ENCODE measurements at regions not wholly inside any gene's neighbourhood (a gene's known extent, or its start where the extent isn't known, plus 50 kb on each side); places are given as distances from the start of the nearest gene placed in this dataset.

GRCh38 chr3:39665441-39665840 lies 144.0 kb upstream of the MYRIP start:
- TF ChIP-seq CTCF (IDR thresholded peaks at IDR 0.05): no peak
- Mint-ChIP-seq H3K4me1 (ENCODE audit: unreplicated experiment) (no peaks in the 10 kb centered on the region), H3K4me3 (ENCODE audit: unreplicated experiment) (no peak overlapping the region), H3K9me3 (ENCODE audit: unreplicated experiment) (no peaks in the 10 kb centered on the region), H3K36me3 (ENCODE audit: unreplicated experiment) (no peaks in the 10 kb centered on the region), H3K27me3 (ENCODE audit: unreplicated experiment) (peaks cover 7% of the 10 kb centered on the region), H3K27ac (ENCODE audit: unreplicated experiment) (no peak overlapping the region)
- DNase-seq (ENCODE audit: extremely low spot score, unreplicated experiment): no peak

DNA sequence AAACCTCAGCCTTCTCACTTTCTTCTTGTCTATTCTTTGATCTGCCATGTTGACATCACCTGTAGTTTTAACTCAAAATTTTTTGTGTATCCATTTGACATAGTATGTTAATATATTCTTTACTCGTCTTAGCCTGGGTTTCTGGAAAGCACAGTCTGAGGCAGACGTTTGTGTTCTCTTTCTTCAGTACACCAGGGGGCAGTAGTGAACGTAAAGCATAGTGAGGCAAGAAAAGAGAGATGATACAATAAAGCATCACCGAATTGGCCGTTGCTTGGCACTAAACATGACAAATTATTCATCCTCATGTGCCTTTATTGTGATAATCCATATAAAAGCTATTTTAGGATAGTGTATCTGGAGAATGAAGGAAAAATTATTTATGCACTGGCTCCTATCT lies 141.0 kb upstream of the MYRIP start:
- Mint-ChIP-seq H3K9me3 (ENCODE audit: unreplicated experiment) (no peaks in the 10 kb centered on the region), H3K4me3 (ENCODE audit: unreplicated experiment) (no peak overlapping the region), H3K4me1 (ENCODE audit: unreplicated experiment) (no peaks in the 10 kb centered on the region), H3K27me3 (ENCODE audit: unreplicated experiment) (peaks cover 6% of the 10 kb centered on the region), H3K27ac (ENCODE audit: unreplicated experiment) (no peak overlapping the region), H3K36me3 (ENCODE audit: unreplicated experiment) (no peaks in the 10 kb centered on the region)
- no peak for DNase-seq (ENCODE audit: extremely low spot score, unreplicated experiment)
- peak; percentile 59 for TF ChIP-seq CTCF (IDR thresholded peaks at IDR 0.05)

DNA sequence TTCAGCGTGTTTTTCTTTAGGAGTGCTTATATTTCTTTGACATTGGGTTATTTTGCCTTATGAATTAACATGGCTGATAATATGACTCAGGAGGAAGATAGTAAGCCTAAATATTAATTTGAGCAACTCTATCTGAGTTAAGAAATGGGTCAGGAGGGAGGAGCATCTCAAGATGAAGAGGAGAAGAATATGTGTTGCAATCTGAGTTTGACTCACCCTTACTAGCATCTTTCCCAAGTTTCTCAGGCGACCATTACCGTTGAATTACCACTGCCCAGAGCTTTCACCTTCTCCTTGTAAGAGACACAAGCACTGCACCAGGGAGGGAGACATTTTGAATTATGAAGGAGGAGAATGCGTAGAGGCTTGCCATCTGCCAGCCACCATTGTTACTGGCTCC lies 138.3 kb upstream of the MYRIP start:
- H3K27ac Mint-ChIP-seq (ENCODE audit: unreplicated experiment): no peak overlapping the region
- no peak for DNase-seq (ENCODE audit: extremely low spot score, unreplicated experiment)

GRCh38 chr3:39671600-39671999 lies 137.8 kb upstream of the MYRIP start:
- no peak overlapping the region for H3K4me3 Mint-ChIP-seq (ENCODE audit: unreplicated experiment)
- no peaks in the 10 kb centered on the region for H3K9me3 Mint-ChIP-seq (ENCODE audit: unreplicated experiment)
- H3K36me3 Mint-ChIP-seq (ENCODE audit: unreplicated experiment): no peaks in the 10 kb centered on the region
- no peak overlapping the region for H3K27ac Mint-ChIP-seq (ENCODE audit: unreplicated experiment)
- no peak for DNase-seq (ENCODE audit: extremely low spot score, unreplicated experiment)
- H3K4me1 Mint-ChIP-seq (ENCODE audit: unreplicated experiment): no peaks in the 10 kb centered on the region
- TF ChIP-seq CTCF (IDR thresholded peaks at IDR 0.05): no peak
- H3K27me3 Mint-ChIP-seq (ENCODE audit: unreplicated experiment): no peaks in the 10 kb centered on the region

More for the DNA sequence above, 138.3 kb upstream of the MYRIP start:
- no peak for TF ChIP-seq CTCF (IDR thresholded peaks at IDR 0.05)
- Mint-ChIP-seq H3K9me3 (ENCODE audit: unreplicated experiment) (no peaks in the 10 kb centered on the region), H3K36me3 (ENCODE audit: unreplicated experiment) (no peaks in the 10 kb centered on the region), H3K4me1 (ENCODE audit: unreplicated experiment) (no peaks in the 10 kb centered on the region), H3K4me3 (ENCODE audit: unreplicated experiment) (no peak overlapping the region), H3K27me3 (ENCODE audit: unreplicated experiment) (no peaks in the 10 kb centered on the region)

DNA sequence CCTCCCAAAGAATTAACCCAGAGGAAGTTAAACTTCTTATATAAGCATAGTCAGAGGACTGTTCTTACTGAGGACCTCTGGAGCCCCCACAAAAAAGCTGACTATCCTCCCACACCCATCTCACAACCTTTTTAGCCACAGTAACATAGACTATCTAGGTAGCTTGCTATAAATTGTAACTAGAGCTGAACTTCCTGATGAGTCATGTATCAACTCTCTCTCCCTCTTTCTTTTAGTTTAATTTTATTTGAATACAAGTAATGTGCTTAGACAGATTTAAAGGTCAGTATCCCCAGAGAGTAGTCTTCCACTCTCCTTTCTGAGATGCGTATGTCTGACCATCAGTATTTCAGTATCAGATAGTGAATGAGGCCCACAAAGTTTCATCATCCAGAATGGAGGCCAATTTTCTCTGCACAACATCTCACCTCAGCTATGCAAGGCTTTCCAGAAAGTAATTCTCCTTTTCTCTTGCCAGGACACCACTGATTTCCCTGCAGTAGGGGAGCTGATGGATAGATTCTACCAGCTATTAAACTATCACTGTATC lies 104.0 kb upstream of the MYRIP start:
- peaks cover 2% of the 10 kb centered on the region for H3K4me1 Mint-ChIP-seq (ENCODE audit: unreplicated experiment)

More for the DNA sequence above, 104.0 kb upstream of the MYRIP start:
- Mint-ChIP-seq H3K9me3 (ENCODE audit: unreplicated experiment) (no peaks in the 10 kb centered on the region), H3K27ac (ENCODE audit: unreplicated experiment) (no peak overlapping the region), H3K27me3 (ENCODE audit: unreplicated experiment) (peaks cover 24% of the 10 kb centered on the region), H3K4me3 (ENCODE audit: unreplicated experiment) (no peak overlapping the region), H3K36me3 (ENCODE audit: unreplicated experiment) (no peaks in the 10 kb centered on the region)
- TF ChIP-seq CTCF (IDR thresholded peaks at IDR 0.05): no peak
- no peak for DNase-seq (ENCODE audit: extremely low spot score, unreplicated experiment)
